ENCODE measurements at regions not wholly inside any gene's neighbourhood (a gene's known extent, or its start where the extent isn't known, plus 50 kb on each side); places are given as distances from the start of the nearest gene placed in this dataset.

DNA sequence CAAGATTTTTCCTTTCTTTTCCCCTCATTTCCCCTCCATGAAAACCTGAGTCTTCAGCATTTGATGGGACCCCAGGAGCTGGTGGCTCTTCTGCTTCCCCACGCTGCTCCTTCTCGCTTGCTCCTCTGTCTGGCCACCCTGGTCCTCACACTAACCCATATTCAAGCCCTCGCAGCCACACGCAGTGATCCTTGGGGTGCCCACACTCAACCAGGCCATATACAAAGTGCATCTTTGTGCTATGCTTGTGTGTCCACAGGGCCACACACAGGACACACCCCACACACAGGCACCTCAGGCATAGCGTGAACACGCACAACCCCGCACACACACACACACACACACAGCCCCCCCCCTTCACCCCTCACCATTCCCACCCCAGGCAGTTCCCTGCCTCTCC is 132.1 kb downstream of the URI1 start:
- ChIA-PET RAD21 (ENCODE audit: unreplicated experiment) (no interaction called here), SMC1A (ENCODE audit: uncharacterized antibody, unreplicated experiment) (interaction anchor here (0.6 kb wide), 1 partner anchor 34 kb away, joined by 3 read pairs; no protein-coding TSS in a partner anchor), CTCF (no interaction called here), POLR2A (no interaction called here)
- Histone ChIP-seq H3K9me3 (replicated peaks; ENCODE audit: control insufficient read depth, insufficient read depth, low read length) (no peaks in the 10 kb centered on the region), H3K27me3 (replicated peaks in 1 of 2; ENCODE audit: control insufficient read depth in 2 of 2, insufficient read depth in 2 of 2, low read length in 1 of 2) (no peaks in the 10 kb centered on the region; a peak in 2 of 4 replicates), H3K4me2 (ENCODE audit: control insufficient read depth, insufficient read depth) (no peak overlapping the region), H2AFZ (ENCODE audit: control insufficient read depth, low read depth, low read length) (no peak overlapping the region), H4K20me1 (ENCODE audit: control insufficient read depth, insufficient read depth) (no peaks in the 10 kb centered on the region), H3K9ac (ENCODE audit: control insufficient read depth, insufficient read depth, low read length) (no peak overlapping the region), H3K79me2 (ENCODE audit: control insufficient read depth, insufficient read depth, low read length) (no peaks in the 10 kb centered on the region), H3K36me3 (ENCODE audit: control insufficient read depth in 2 of 2, insufficient read depth in 2 of 2, low read length in 1 of 2) (no peaks in the 10 kb centered on the region), H3K27ac (ENCODE audit: control insufficient read depth, insufficient read depth) (no peak overlapping the region), H3K4me3 (no peak overlapping the region), H3K4me1 (ENCODE audit: control insufficient read depth, insufficient read depth, low read length) (no peaks in the 10 kb centered on the region)
- ATAC-seq (no peak), FAIRE-seq (no peak), DNase-seq (ENCODE audit: low read depth, low spot score) (no peak)
- 54% methylated on average over 7 of the region's 7 CpGs for WGBS (ENCODE audit: insufficient coverage, insufficient replicate concordance, low lambda C conversion rate, missing lambda C conversion rate)
- intact Hi-C loops (cut with micrococcal nuclease; ENCODE audit: unreplicated experiment): no loop called here
- TF ChIP-seq ZZZ3 (IDR thresholded peaks at IDR 0.05; ENCODE audit: control insufficient read depth, insufficient read length, low read depth) (no peak), HCFC1 (IDR thresholded peaks at IDR 0.05; ENCODE audit: low read length) (no peak), HDGF (IDR thresholded peaks at IDR 0.05) (no peak)
- no TSS peak for BruUV-seq (replicated peaks)
- in situ Hi-C loops (cut with MboI): no loop called here

DNA sequence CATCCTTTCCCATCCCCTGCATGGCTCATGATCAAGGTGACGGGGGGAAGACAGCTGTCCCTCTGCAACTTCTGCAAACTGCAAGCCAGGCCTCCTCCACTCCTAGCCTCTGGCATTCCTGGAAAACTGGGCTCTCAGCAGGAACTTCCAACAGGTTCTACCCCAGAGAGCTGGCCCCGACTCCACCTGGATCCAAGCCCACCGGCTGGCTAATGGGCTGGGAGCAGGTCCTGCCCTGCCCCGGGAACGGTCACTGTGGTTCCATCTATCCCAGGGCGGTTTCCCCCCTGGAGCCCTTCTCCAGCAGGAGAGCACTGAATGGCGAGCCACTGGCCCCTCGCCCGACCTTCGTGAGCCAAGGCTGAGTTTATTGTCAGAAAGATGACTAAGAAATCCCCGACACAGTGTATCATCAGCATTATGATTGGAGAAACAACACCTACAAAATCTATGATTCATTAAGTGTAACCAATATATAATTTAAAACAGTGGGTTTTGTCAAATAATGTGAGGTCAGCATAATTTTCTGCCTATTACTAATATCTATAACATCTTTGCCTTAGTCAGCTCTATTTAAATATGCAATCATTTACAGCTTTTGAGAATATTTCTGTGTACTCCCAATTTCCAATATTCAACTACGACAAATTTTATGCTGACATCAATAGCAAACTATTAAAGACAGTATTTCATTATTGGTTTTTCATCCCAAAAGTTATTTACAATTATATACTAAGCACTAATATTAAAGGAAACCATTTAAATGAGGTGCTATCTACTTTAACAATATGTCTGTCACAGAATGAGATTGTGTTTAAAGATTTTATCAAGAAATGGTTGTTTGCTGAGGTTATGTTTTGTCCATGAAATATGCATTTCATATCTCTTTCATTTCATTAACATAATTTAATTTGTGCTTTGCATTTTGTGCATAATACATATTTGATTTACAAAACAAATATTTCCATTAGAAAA is 133.0 kb downstream of the URI1 start:
- DNase-seq (ENCODE audit: low read depth, low spot score) (no peak), FAIRE-seq (no peak), ATAC-seq (no peak)
- no peaks in the 10 kb centered on the region for H3K36me3 ChIP-seq (ENCODE audit: control insufficient read depth in 2 of 2, insufficient read depth in 2 of 2, low read length in 1 of 2)
- whole genome bisulfite sequencing (ENCODE audit: insufficient coverage, insufficient replicate concordance, low lambda C conversion rate, missing lambda C conversion rate): 29% methylated on average over 12 of the region's 12 CpGs
- H3K4me2 ChIP-seq (ENCODE audit: control insufficient read depth, insufficient read depth): no peak overlapping the region
- POLR2A ChIA-PET: no interaction called here
- SMC1A ChIA-PET (ENCODE audit: uncharacterized antibody, unreplicated experiment): no interaction called here
- H3K9ac ChIP-seq (ENCODE audit: control insufficient read depth, insufficient read depth, low read length): no peak overlapping the region
- peaks cover 0 to 2% of the 10 kb centered on the region in 2 experiments; a peak in 2 of 4 replicates for H3K27me3 ChIP-seq (replicated peaks in 1 of 2; ENCODE audit: control insufficient read depth in 2 of 2, insufficient read depth in 2 of 2, low read length in 1 of 2)
- intact Hi-C loops (cut with micrococcal nuclease; ENCODE audit: unreplicated experiment) (no loop called here), in situ Hi-C loops (cut with MboI) (no loop called here)
- CTCF ChIA-PET: no interaction called here
- no peak overlapping the region for H3K27ac ChIP-seq (ENCODE audit: control insufficient read depth, insufficient read depth)
- no peak overlapping the region for H3K4me3 ChIP-seq
- no peak overlapping the region for H2AFZ ChIP-seq (ENCODE audit: control insufficient read depth, low read depth, low read length)
- no TSS peak for BruUV-seq (replicated peaks)
- H3K9me3 ChIP-seq (replicated peaks; ENCODE audit: control insufficient read depth, insufficient read depth, low read length): no peaks in the 10 kb centered on the region
- H3K79me2 ChIP-seq (ENCODE audit: control insufficient read depth, insufficient read depth, low read length): no peaks in the 10 kb centered on the region
- H3K4me1 ChIP-seq (ENCODE audit: control insufficient read depth, insufficient read depth, low read length): no peaks in the 10 kb centered on the region
- no peaks in the 10 kb centered on the region for H4K20me1 ChIP-seq (ENCODE audit: control insufficient read depth, insufficient read depth)
- RAD21 ChIA-PET (ENCODE audit: unreplicated experiment): no interaction called here
- TF ChIP-seq, protein P1, sequence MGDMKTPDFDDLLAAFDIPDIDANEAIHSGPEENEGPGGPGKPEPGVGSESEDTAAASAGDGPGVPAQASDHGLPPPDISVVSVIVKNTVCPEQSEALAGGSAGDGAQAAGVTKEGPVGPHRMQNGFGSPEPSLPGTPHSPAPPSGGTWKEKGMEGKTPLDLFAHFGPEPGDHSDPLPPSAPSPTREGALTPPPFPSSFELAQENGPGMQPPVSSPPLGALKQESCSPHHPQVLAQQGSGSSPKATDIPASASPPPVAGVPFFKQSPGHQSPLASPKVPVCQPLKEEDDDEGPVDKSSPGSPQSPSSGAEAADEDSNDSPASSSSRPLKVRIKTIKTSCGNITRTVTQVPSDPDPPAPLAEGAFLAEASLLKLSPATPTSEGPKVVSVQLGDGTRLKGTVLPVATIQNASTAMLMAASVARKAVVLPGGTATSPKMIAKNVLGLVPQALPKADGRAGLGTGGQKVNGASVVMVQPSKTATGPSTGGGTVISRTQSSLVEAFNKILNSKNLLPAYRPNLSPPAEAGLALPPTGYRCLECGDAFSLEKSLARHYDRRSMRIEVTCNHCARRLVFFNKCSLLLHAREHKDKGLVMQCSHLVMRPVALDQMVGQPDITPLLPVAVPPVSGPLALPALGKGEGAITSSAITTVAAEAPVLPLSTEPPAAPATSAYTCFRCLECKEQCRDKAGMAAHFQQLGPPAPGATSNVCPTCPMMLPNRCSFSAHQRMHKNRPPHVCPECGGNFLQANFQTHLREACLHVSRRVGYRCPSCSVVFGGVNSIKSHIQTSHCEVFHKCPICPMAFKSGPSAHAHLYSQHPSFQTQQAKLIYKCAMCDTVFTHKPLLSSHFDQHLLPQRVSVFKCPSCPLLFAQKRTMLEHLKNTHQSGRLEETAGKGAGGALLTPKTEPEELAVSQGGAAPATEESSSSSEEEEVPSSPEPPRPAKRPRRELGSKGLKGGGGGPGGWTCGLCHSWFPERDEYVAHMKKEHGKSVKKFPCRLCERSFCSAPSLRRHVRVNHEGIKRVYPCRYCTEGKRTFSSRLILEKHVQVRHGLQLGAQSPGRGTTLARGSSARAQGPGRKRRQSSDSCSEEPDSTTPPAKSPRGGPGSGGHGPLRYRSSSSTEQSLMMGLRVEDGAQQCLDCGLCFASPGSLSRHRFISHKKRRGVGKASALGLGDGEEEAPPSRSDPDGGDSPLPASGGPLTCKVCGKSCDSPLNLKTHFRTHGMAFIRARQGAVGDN (IDR thresholded peaks at IDR 0.05): no peak
- no peak for TF ChIP-seq JUND (IDR thresholded peaks at IDR 0.05; ENCODE audit: low read depth, low read length)
- TF ChIP-seq, protein P2, sequence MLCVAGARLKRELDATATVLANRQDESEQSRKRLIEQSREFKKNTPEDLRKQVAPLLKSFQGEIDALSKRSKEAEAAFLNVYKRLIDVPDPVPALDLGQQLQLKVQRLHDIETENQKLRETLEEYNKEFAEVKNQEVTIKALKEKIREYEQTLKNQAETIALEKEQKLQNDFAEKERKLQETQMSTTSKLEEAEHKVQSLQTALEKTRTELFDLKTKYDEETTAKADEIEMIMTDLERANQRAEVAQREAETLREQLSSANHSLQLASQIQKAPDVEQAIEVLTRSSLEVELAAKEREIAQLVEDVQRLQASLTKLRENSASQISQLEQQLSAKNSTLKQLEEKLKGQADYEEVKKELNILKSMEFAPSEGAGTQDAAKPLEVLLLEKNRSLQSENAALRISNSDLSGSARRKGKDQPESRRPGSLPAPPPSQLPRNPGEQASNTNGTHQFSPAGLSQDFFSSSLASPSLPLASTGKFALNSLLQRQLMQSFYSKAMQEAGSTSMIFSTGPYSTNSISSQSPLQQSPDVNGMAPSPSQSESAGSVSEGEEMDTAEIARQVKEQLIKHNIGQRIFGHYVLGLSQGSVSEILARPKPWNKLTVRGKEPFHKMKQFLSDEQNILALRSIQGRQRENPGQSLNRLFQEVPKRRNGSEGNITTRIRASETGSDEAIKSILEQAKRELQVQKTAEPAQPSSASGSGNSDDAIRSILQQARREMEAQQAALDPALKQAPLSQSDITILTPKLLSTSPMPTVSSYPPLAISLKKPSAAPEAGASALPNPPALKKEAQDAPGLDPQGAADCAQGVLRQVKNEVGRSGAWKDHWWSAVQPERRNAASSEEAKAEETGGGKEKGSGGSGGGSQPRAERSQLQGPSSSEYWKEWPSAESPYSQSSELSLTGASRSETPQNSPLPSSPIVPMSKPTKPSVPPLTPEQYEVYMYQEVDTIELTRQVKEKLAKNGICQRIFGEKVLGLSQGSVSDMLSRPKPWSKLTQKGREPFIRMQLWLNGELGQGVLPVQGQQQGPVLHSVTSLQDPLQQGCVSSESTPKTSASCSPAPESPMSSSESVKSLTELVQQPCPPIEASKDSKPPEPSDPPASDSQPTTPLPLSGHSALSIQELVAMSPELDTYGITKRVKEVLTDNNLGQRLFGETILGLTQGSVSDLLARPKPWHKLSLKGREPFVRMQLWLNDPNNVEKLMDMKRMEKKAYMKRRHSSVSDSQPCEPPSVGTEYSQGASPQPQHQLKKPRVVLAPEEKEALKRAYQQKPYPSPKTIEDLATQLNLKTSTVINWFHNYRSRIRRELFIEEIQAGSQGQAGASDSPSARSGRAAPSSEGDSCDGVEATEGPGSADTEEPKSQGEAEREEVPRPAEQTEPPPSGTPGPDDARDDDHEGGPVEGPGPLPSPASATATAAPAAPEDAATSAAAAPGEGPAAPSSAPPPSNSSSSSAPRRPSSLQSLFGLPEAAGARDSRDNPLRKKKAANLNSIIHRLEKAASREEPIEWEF (IDR thresholded peaks at IDR 0.05; ENCODE audit: insufficient replicate concordance, low read depth, low read length): no peak
